ENCODE measurements at regions not wholly inside any gene's neighbourhood (a gene's known extent, or its start where the extent isn't known, plus 50 kb on each side); places are given as distances from the start of the nearest gene placed in this dataset.

- H3K4me1 Mint-ChIP-seq = no peaks in the 10 kb centered on the region
- peaks cover 1% of the 10 kb centered on the region for H3K36me3 Mint-ChIP-seq (ENCODE audit: low read depth)
- no peak for TF ChIP-seq CTCF (IDR thresholded peaks at IDR 0.05)
- no peak overlapping the region for H3K4me3 Mint-ChIP-seq
- H3K27me3 Mint-ChIP-seq (ENCODE audit: low read depth, poor library complexity) = peaks cover 9% of the 10 kb centered on the region
- no peak overlapping the region for H3K27ac Mint-ChIP-seq
- DNase-seq = no peak
- H3K9me3 Mint-ChIP-seq = peaks cover 18% of the 10 kb centered on the region
Observed at GRCh38 chr9:91023741-91024140, 222.1 kb downstream of the SYK start.

GRCh38 chr9:91024841-91025240 is 223.2 kb downstream of the SYK start:
- no peak overlapping the region for H3K27ac Mint-ChIP-seq
- H3K4me3 Mint-ChIP-seq = no peak overlapping the region
- H3K4me1 Mint-ChIP-seq = no peaks in the 10 kb centered on the region
- no peak for TF ChIP-seq CTCF (IDR thresholded peaks at IDR 0.05)
- no peaks in the 10 kb centered on the region for H3K36me3 Mint-ChIP-seq (ENCODE audit: low read depth)
- H3K27me3 Mint-ChIP-seq (ENCODE audit: low read depth, poor library complexity) = peaks cover 9% of the 10 kb centered on the region
- H3K9me3 Mint-ChIP-seq = peaks cover 8% of the 10 kb centered on the region
- DNase-seq = no peak

GRCh38 chr9:91025856-91026255 is 224.2 kb downstream of the SYK start:
- TF ChIP-seq CTCF (IDR thresholded peaks at IDR 0.05) = no peak
- H3K9me3 Mint-ChIP-seq = peaks cover 6% of the 10 kb centered on the region
- no peak for DNase-seq
- no peak overlapping the region for H3K4me3 Mint-ChIP-seq
- peak overlapping the region; percentile 47 for H3K27ac Mint-ChIP-seq
- H3K36me3 Mint-ChIP-seq (ENCODE audit: low read depth) = no peaks in the 10 kb centered on the region
- H3K27me3 Mint-ChIP-seq (ENCODE audit: low read depth, poor library complexity) = peaks cover 7% of the 10 kb centered on the region
- peaks cover 3% of the 10 kb centered on the region for H3K4me1 Mint-ChIP-seq

GRCh38 chr9:91026266-91026665 is 224.6 kb downstream of the SYK start:
- no peak for TF ChIP-seq CTCF (IDR thresholded peaks at IDR 0.05)
- Mint-ChIP-seq H3K27me3 (ENCODE audit: low read depth, poor library complexity) (peaks cover 6% of the 10 kb centered on the region), H3K4me1 (peaks cover 7% of the 10 kb centered on the region), H3K36me3 (ENCODE audit: low read depth) (no peaks in the 10 kb centered on the region), H3K27ac (no peak overlapping the region), H3K9me3 (peaks cover 6% of the 10 kb centered on the region), H3K4me3 (no peak overlapping the region)
- no peak for DNase-seq

GRCh38 chr9:91027005-91027404 is 225.4 kb downstream of the SYK start:
- Mint-ChIP-seq H3K4me1 (peaks cover 7% of the 10 kb centered on the region), H3K27ac (no peak overlapping the region), H3K36me3 (ENCODE audit: low read depth) (no peaks in the 10 kb centered on the region), H3K9me3 (peaks cover 6% of the 10 kb centered on the region), H3K4me3 (no peak overlapping the region), H3K27me3 (ENCODE audit: low read depth, poor library complexity) (peaks cover 6% of the 10 kb centered on the region)
- no peak for TF ChIP-seq CTCF (IDR thresholded peaks at IDR 0.05)
- DNase-seq = no peak

GRCh38 chr9:91028166-91028827 is 226.7 kb downstream of the SYK start:
- Mint-ChIP-seq H3K36me3 (ENCODE audit: low read depth) (no peaks in the 10 kb centered on the region), H3K9me3 (peaks cover 6% of the 10 kb centered on the region), H3K27ac (no peak overlapping the region), H3K4me1 (peaks cover 7% of the 10 kb centered on the region), H3K4me3 (no peak overlapping the region), H3K27me3 (ENCODE audit: low read depth, poor library complexity) (peaks cover 10% of the 10 kb centered on the region)
- no peak for TF ChIP-seq CTCF (IDR thresholded peaks at IDR 0.05)
- DNase-seq = no peak

All from nephron progenitor cell (in vitro differentiated cells).